Heart left ventricle (tissue), 13 donors: ENCODE measurements at regions not wholly inside any gene's neighbourhood (a gene's known extent, or its start where the extent isn't known, plus 50 kb on each side); places are given as distances from the start of the nearest gene placed in this dataset.

Experiments
- POLR2A ChIP-seq, 2 donors: fragments of 450-650 bp; IDR thresholded peaks; one replicate each; pipeline ENCODE4 v1.6.1; 2017; ENCODE audit warnings: antibody characterized with exemption in 2 of 2, mild to moderate bottlenecking in 2 of 2, moderate library complexity in 2 of 2
- TF ChIP-seq, protein P1 (sequence below), 12 donors: fragments of 200-600 bp; sonication (generic) in 4 of 12; IDR thresholded peaks; one replicate each; pipeline versions ENCODE4 v1.5.0 to v1.8.0; 2018 to 2022; ENCODE audit warnings: antibody characterized with exemption in 12 of 12, mild to moderate bottlenecking in 5 of 12
- donor health status: ischemic (EF 13 %, LVEDD 7.1; RV severe dilation, severe dysfunction).
- donor health status: DM: no; HTN: yes; CAD: no.
- donor health status: DM: no; HTN: no; CAD: no.
- donor health status: ischemic (EF 25% LVEDD 6.9; RV normal size, moderate dysfunction).
- donor health status: ischemic (EF 25% LVEDD 5.7; RV mildly dilated, moderate dysfunction).
- donor health status: ischemic (EF 35%, LVEDD 5.7; RV mildly dilated, moderate dysfunction).
- donor health status: nonischemic (EF 11% LVEDD 7.7; RV severe dilation, severe dysfunction).
- donor health status: DM: yes; HTN: yes; CAD: no.
- donor health status: PGD.
- donor health status: ischemic (EF 29% LVEDD 5.4; RV normal size, mild dysfunction).
- donor health status: nonischemic (EF 23%, LVEDD 6.1; RV moderate dilation, normal function).

GRCh38 chr11:116044520-116044919 is 540.3 kb upstream of the CADM1 start:
- TF ChIP-seq, protein P1, sequence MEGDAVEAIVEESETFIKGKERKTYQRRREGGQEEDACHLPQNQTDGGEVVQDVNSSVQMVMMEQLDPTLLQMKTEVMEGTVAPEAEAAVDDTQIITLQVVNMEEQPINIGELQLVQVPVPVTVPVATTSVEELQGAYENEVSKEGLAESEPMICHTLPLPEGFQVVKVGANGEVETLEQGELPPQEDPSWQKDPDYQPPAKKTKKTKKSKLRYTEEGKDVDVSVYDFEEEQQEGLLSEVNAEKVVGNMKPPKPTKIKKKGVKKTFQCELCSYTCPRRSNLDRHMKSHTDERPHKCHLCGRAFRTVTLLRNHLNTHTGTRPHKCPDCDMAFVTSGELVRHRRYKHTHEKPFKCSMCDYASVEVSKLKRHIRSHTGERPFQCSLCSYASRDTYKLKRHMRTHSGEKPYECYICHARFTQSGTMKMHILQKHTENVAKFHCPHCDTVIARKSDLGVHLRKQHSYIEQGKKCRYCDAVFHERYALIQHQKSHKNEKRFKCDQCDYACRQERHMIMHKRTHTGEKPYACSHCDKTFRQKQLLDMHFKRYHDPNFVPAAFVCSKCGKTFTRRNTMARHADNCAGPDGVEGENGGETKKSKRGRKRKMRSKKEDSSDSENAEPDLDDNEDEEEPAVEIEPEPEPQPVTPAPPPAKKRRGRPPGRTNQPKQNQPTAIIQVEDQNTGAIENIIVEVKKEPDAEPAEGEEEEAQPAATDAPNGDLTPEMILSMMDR (IDR thresholded peaks at IDR 0.05), result no peak
- no peak for TF ChIP-seq POLR2A (IDR thresholded peaks at IDR 0.05)
